Neuron (in vitro differentiated cells): ENCODE measurements at regions not wholly inside any gene's neighbourhood (a gene's known extent, or its start where the extent isn't known, plus 50 kb on each side); places are given as distances from the start of the nearest gene placed in this dataset.

Experiments used
- H2AFZ ChIP-seq: one replicate; pipeline ENCODE4 v1.6.1; 2013; ENCODE audit warnings: low read depth, mild to moderate bottlenecking, inconsistent platforms, low read length, moderate library complexity
- H3K27me3 ChIP-seq: one replicate; pipeline ENCODE4 v1.6.1; 2013; ENCODE audit warnings: low read length; ENCODE audit not compliant: insufficient read depth
- H3K36me3 ChIP-seq: one replicate; pipeline ENCODE4 v1.6.1; 2013; ENCODE audit warnings: low read length; ENCODE audit not compliant: insufficient read depth
- H3K4me1 ChIP-seq: one replicate; pipeline ENCODE4 v1.6.1; 2013; ENCODE audit warnings: low read length; ENCODE audit not compliant: insufficient read depth
- H3K4me3 ChIP-seq: 2 replicates; pipeline ENCODE4 v1.5.1; 2013; ENCODE audit warnings: mild to moderate bottlenecking, low read length, moderate library complexity
- H3K9me3 ChIP-seq: one replicate; pipeline ENCODE4 v1.6.1; 2013; ENCODE audit warnings: low read length

GRCh38 chr3:181369637-181370036 lies 342.1 kb upstream of the SOX2 start:
- Histone ChIP-seq H3K27me3 (no peaks in the 10 kb centered on the region), H3K4me3 (no peak overlapping the region), H3K4me1 (no peaks in the 10 kb centered on the region), H2AFZ (no peak overlapping the region), H3K9me3 (no peaks in the 10 kb centered on the region), H3K36me3 (no peaks in the 10 kb centered on the region)

GRCh38 chr3:181363231-181363630 lies 348.5 kb upstream of the SOX2 start:
- Histone ChIP-seq H3K9me3 (no peaks in the 10 kb centered on the region), H2AFZ (no peak overlapping the region), H3K36me3 (no peaks in the 10 kb centered on the region), H3K27me3 (no peaks in the 10 kb centered on the region), H3K4me3 (no peak overlapping the region), H3K4me1 (peaks cover 23% of the 10 kb centered on the region)

- H3K27me3 ChIP-seq, result no peaks in the 10 kb centered on the region
- no peak overlapping the region for H2AFZ ChIP-seq
- H3K9me3 ChIP-seq, result no peaks in the 10 kb centered on the region
- H3K4me3 ChIP-seq, result no peak overlapping the region
- no peaks in the 10 kb centered on the region for H3K36me3 ChIP-seq
- H3K4me1 ChIP-seq, result peaks cover 32% of the 10 kb centered on the region
Measured at GRCh38 chr3:181362378-181362777, 349.3 kb upstream of the SOX2 start.

GRCh38 chr3:181358562-181358961 lies 353.2 kb upstream of the SOX2 start:
- Histone ChIP-seq H2AFZ (no peak overlapping the region), H3K9me3 (no peaks in the 10 kb centered on the region), H3K27me3 (no peaks in the 10 kb centered on the region), H3K4me3 (no peak overlapping the region), H3K36me3 (no peaks in the 10 kb centered on the region), H3K4me1 (peaks cover 39% of the 10 kb centered on the region)

- no peaks in the 10 kb centered on the region for H3K27me3 ChIP-seq
- no peaks in the 10 kb centered on the region for H3K9me3 ChIP-seq
- H2AFZ ChIP-seq, result no peak overlapping the region
- peaks cover 39% of the 10 kb centered on the region for H3K4me1 ChIP-seq
- no peaks in the 10 kb centered on the region for H3K36me3 ChIP-seq
- no peak overlapping the region for H3K4me3 ChIP-seq
Measured at GRCh38 chr3:181358060-181358459, 353.7 kb upstream of the SOX2 start.

GRCh38 chr3:181354140-181354539 lies 357.6 kb upstream of the SOX2 start:
- H3K9me3 ChIP-seq, result no peaks in the 10 kb centered on the region
- no peak overlapping the region for H2AFZ ChIP-seq
- no peaks in the 10 kb centered on the region for H3K27me3 ChIP-seq
- peaks cover 21% of the 10 kb centered on the region for H3K4me1 ChIP-seq
- H3K4me3 ChIP-seq, result no peak overlapping the region
- no peaks in the 10 kb centered on the region for H3K36me3 ChIP-seq

- H3K9me3 ChIP-seq, result peaks cover 3% of the 10 kb centered on the region
- no peaks in the 10 kb centered on the region for H3K4me1 ChIP-seq
- no peak overlapping the region for H3K4me3 ChIP-seq
- H3K27me3 ChIP-seq, result no peaks in the 10 kb centered on the region
- no peaks in the 10 kb centered on the region for H3K36me3 ChIP-seq
- no peak overlapping the region for H2AFZ ChIP-seq
Measured at GRCh38 chr3:181344331-181344730, 354.8 kb upstream of the DNAJC19 start.

GRCh38 chr3:181336597-181336996 lies 347.1 kb upstream of the DNAJC19 start:
- H3K4me3 ChIP-seq, result no peak overlapping the region
- H3K36me3 ChIP-seq, result no peaks in the 10 kb centered on the region
- H3K9me3 ChIP-seq, result peaks cover 3% of the 10 kb centered on the region
- peaks cover 2% of the 10 kb centered on the region for H3K4me1 ChIP-seq
- no peaks in the 10 kb centered on the region for H3K27me3 ChIP-seq
- no peak overlapping the region for H2AFZ ChIP-seq

GRCh38 chr3:181333394-181333793 lies 343.9 kb upstream of the DNAJC19 start:
- Histone ChIP-seq H3K4me3 (no peak overlapping the region), H3K9me3 (no peaks in the 10 kb centered on the region), H3K36me3 (no peaks in the 10 kb centered on the region), H3K27me3 (no peaks in the 10 kb centered on the region), H2AFZ (no peak overlapping the region), H3K4me1 (peaks cover 23% of the 10 kb centered on the region)

- Histone ChIP-seq H2AFZ (no peak overlapping the region), H3K4me3 (no peak overlapping the region), H3K36me3 (no peaks in the 10 kb centered on the region), H3K27me3 (no peaks in the 10 kb centered on the region), H3K9me3 (no peaks in the 10 kb centered on the region), H3K4me1 (peaks cover 32% of the 10 kb centered on the region)
Measured at GRCh38 chr3:181330821-181331563, 341.5 kb upstream of the DNAJC19 start.

GRCh38 chr3:181330257-181330656 lies 340.7 kb upstream of the DNAJC19 start:
- Histone ChIP-seq H3K36me3 (no peaks in the 10 kb centered on the region), H3K4me1 (peaks cover 32% of the 10 kb centered on the region), H3K9me3 (no peaks in the 10 kb centered on the region), H3K4me3 (no peak overlapping the region), H2AFZ (no peak overlapping the region), H3K27me3 (no peaks in the 10 kb centered on the region)

- no peak overlapping the region for H2AFZ ChIP-seq
- H3K36me3 ChIP-seq, result no peaks in the 10 kb centered on the region
- no peaks in the 10 kb centered on the region for H3K27me3 ChIP-seq
- no peaks in the 10 kb centered on the region for H3K9me3 ChIP-seq
- peaks cover 32% of the 10 kb centered on the region for H3K4me1 ChIP-seq
- H3K4me3 ChIP-seq, result no peak overlapping the region
Measured at GRCh38 chr3:181329024-181329423, 339.5 kb upstream of the DNAJC19 start.

- Histone ChIP-seq H3K4me1 (peaks cover 32% of the 10 kb centered on the region), H3K9me3 (no peaks in the 10 kb centered on the region), H2AFZ (no peak overlapping the region), H3K27me3 (no peaks in the 10 kb centered on the region), H3K36me3 (no peaks in the 10 kb centered on the region), H3K4me3 (no peak overlapping the region)
Measured at GRCh38 chr3:181328346-181328745, 338.8 kb upstream of the DNAJC19 start.

- H3K4me3 ChIP-seq, result no peak overlapping the region
- H2AFZ ChIP-seq, result peak overlapping the region; percentile 17
- H3K36me3 ChIP-seq, result no peaks in the 10 kb centered on the region
- no peaks in the 10 kb centered on the region for H3K27me3 ChIP-seq
- no peaks in the 10 kb centered on the region for H3K9me3 ChIP-seq
- H3K4me1 ChIP-seq, result peaks cover 32% of the 10 kb centered on the region
Measured at GRCh38 chr3:181327349-181327748, 337.8 kb upstream of the DNAJC19 start.
